Kasumi-1 (cell line): ENCODE measurements at regions not wholly inside any gene's neighbourhood (a gene's known extent, or its start where the extent isn't known, plus 50 kb on each side); places are given as distances from the start of the nearest gene placed in this dataset.

Source experiments
- DNase-seq, 2 experiments: peaks; one replicate each; lab custom pipeline; 2025; lab: John Stamatoyannopoulos, UW

GRCh38 chr7:36100634-36101033, 52.4 kb upstream of the EEPD1 start:
- no peak for DNase-seq
